CD14-positive monocyte (primary cell): ENCODE measurements at regions not wholly inside any gene's neighbourhood (a gene's known extent, or its start where the extent isn't known, plus 50 kb on each side); places are given as distances from the start of the nearest gene placed in this dataset.

Experiments
- DNase-seq, 3 donors: peaks; one replicate each; pipeline ENCODE4 v3.0.0-alpha.2; 2011 to 2022
- H2AFZ ChIP-seq: 2 replicates; pipeline ENCODE4 v1.6.0; 2012; ENCODE audit warnings: mild to moderate bottlenecking, low read depth, low read length, inconsistent platforms; ENCODE audit not compliant: insufficient read depth, poor library complexity, severe bottlenecking
- H3K27ac ChIP-seq, 2 donors: 1 replicate in 1 of 2; 2 replicates in 1 of 2; pipeline ENCODE4 v1.5.1; 2012 to 2013; ENCODE audit warnings: low read length in 2 of 2, control low read depth in 1 of 2, inconsistent platforms in 1 of 2, low read depth in 1 of 2, mild to moderate bottlenecking in 1 of 2
- H3K27me3 ChIP-seq, 2 donors: one replicate each; pipeline versions ENCODE4 v1.6.0 to v1.6.1; 2011 to 2013; ENCODE audit warnings: low read length in 2 of 2; ENCODE audit not compliant: control insufficient read depth in 2 of 2, insufficient read depth in 2 of 2
- H3K36me3 ChIP-seq, 2 donors: replicated peaks in 1 of 2; 1 replicate in 1 of 2; 2 replicates in 1 of 2; pipeline versions ENCODE4 v1.5.1 to v1.6.1; 2012 to 2013; ENCODE audit warnings: low read length in 2 of 2, control low read depth in 1 of 2, inconsistent platforms in 1 of 2, mild to moderate bottlenecking in 1 of 2; ENCODE audit not compliant: insufficient read depth in 2 of 2, control insufficient read depth in 1 of 2
- H3K4me1 ChIP-seq, 2 donors: 1 replicate in 1 of 2; 2 replicates in 1 of 2; pipeline versions ENCODE4 v1.5.1 to v1.6.1; 2012 to 2013; ENCODE audit warnings: low read length in 2 of 2, control low read depth in 1 of 2, inconsistent platforms in 1 of 2, mild to moderate bottlenecking in 1 of 2, moderate library complexity in 1 of 2; ENCODE audit not compliant: insufficient read depth in 2 of 2, control insufficient read depth in 1 of 2
- H3K4me2 ChIP-seq: replicated peaks from 2 replicates; pipeline ENCODE3; 2012; ENCODE audit warnings: low read length, moderate library complexity, mild to moderate bottlenecking; ENCODE audit not compliant: poor library complexity, severe bottlenecking; ENCODE audit errors: extremely low read depth
- H3K4me3 ChIP-seq, 3 experiments: fragments of 200-600 bp in 1 of 3; sonication (generic) in 1 of 3; replicated peaks in 1 of 3; 1 replicate in 2 of 3; 2 replicates in 1 of 3; pipeline ENCODE4 v1.5.1; 2011 to 2013; ENCODE audit warnings: low read length in 3 of 3, mild to moderate bottlenecking in 3 of 3, control low read depth in 2 of 3, low read depth in 2 of 3, inconsistent platforms in 1 of 3, moderate library complexity in 1 of 3
- H3K79me2 ChIP-seq: 2 replicates; pipeline ENCODE4 v1.6.0; 2012; ENCODE audit warnings: mild to moderate bottlenecking, control low read depth, inconsistent platforms, low read length, moderate library complexity; ENCODE audit not compliant: insufficient read depth
- H3K9ac ChIP-seq: 2 replicates; pipeline ENCODE4 v1.6.0; 2017; ENCODE audit warnings: low read length, mild to moderate bottlenecking; ENCODE audit not compliant: insufficient read depth, poor library complexity, severe bottlenecking
- H3K9me3 ChIP-seq, 2 donors: replicated peaks in 1 of 2; 1 replicate in 1 of 2; 2 replicates in 1 of 2; pipeline versions ENCODE4 v1.5.1 to v1.6.1; 2012 to 2013; ENCODE audit warnings: low read length in 2 of 2, control low read depth in 1 of 2; ENCODE audit not compliant: control insufficient read depth in 1 of 2, insufficient read depth in 1 of 2
- H4K20me1 ChIP-seq: 2 replicates; pipeline ENCODE4 v1.6.0; 2012; ENCODE audit warnings: mild to moderate bottlenecking, low read length, control low read depth, moderate library complexity; ENCODE audit not compliant: insufficient read depth
- H3K27ac Mint-ChIP-seq, 7 donors: one replicate each; pipeline ENCODE4 v1.8.0; 2020; ENCODE audit warnings: mild to moderate bottlenecking in 7 of 7, mixed read lengths in 7 of 7, moderate library complexity in 6 of 7, inconsistent platforms in 2 of 7
- H3K27me3 Mint-ChIP-seq, 3 donors: one replicate each; pipeline ENCODE4 v1.8.0; 2021 to 2022; ENCODE audit warnings: low read depth in 3 of 3, mild to moderate bottlenecking in 3 of 3, mixed read lengths in 3 of 3, moderate library complexity in 3 of 3, inconsistent platforms in 1 of 3
- H3K36me3 Mint-ChIP-seq, 2 donors: one replicate each; pipeline ENCODE4 v1.8.0; 2020; ENCODE audit warnings: mixed read lengths in 2 of 2, inconsistent platforms in 1 of 2, mild to moderate bottlenecking in 1 of 2
- H3K4me1 Mint-ChIP-seq: one replicate; pipeline ENCODE4 v1.8.0; 2020; ENCODE audit warnings: mild to moderate bottlenecking, mixed read lengths
- H3K4me3 Mint-ChIP-seq, 2 donors: one replicate each; pipeline ENCODE4 v1.8.0; 2020; ENCODE audit warnings: mild to moderate bottlenecking in 2 of 2, mixed read lengths in 2 of 2, moderate library complexity in 1 of 2
- H3K9me3 Mint-ChIP-seq, 7 donors: one replicate each; pipeline ENCODE4 v1.8.0; 2020 to 2022; ENCODE audit warnings: mixed read lengths in 7 of 7, mild to moderate bottlenecking in 6 of 7, moderate library complexity in 6 of 7, inconsistent platforms in 2 of 7
- WGBS: methylation state at CpG from one replicate; pipeline ENCODE4 v1.1.5; 2013; ENCODE audit warnings: missing lambda C conversion rate; ENCODE audit not compliant: insufficient coverage; 5-methylcytosine and 5-hydroxymethylcytosine counted together
- intact Hi-C, 2 donors: fragments of 100-400 bp; cut with micrococcal nuclease; formaldehyde crosslinking; loops; one replicate each; pipeline versions ENCODE4 v1.15.0 to v1.15.1; 2023
- TF ChIP-seq, protein P1 (sequence below): fragments of 200-600 bp; IDR thresholded peaks from one replicate; pipeline ENCODE4 v1.8.0; 2022; ENCODE audit warnings: antibody characterized with exemption, mild to moderate bottlenecking

- Histone ChIP-seq H3K4me3 (no peak overlapping the region), H3K4me2 (no peak overlapping the region), H3K79me2 (no peaks in the 10 kb centered on the region), H3K27ac (no peak overlapping the region), H3K27me3 (no peaks in the 10 kb centered on the region), H2AFZ (no peak overlapping the region), H3K4me1 (no peaks in the 10 kb centered on the region), H3K9me3 (no peaks in the 10 kb centered on the region), H3K9ac (no peak overlapping the region), H4K20me1 (no peaks in the 10 kb centered on the region), H3K36me3 (no peaks in the 10 kb centered on the region)
- Mint-ChIP-seq H3K9me3 (peaks cover 0 to 2% (median 0%) of the 10 kb centered on the region in 7 donors), H3K4me3 (no peak overlapping the region), H3K4me1 (no peaks in the 10 kb centered on the region), H3K36me3 (no peaks in the 10 kb centered on the region), H3K27me3 (peaks cover 0 to 6% (median 2%) of the 10 kb centered on the region in 3 donors), H3K27ac (no peak overlapping the region)
- intact Hi-C loops, result no loop called here
- TF ChIP-seq, protein P1, sequence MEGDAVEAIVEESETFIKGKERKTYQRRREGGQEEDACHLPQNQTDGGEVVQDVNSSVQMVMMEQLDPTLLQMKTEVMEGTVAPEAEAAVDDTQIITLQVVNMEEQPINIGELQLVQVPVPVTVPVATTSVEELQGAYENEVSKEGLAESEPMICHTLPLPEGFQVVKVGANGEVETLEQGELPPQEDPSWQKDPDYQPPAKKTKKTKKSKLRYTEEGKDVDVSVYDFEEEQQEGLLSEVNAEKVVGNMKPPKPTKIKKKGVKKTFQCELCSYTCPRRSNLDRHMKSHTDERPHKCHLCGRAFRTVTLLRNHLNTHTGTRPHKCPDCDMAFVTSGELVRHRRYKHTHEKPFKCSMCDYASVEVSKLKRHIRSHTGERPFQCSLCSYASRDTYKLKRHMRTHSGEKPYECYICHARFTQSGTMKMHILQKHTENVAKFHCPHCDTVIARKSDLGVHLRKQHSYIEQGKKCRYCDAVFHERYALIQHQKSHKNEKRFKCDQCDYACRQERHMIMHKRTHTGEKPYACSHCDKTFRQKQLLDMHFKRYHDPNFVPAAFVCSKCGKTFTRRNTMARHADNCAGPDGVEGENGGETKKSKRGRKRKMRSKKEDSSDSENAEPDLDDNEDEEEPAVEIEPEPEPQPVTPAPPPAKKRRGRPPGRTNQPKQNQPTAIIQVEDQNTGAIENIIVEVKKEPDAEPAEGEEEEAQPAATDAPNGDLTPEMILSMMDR, result no peak
- DNase-seq, result no peak
- no CpG with 5 or more reads among the region's 2 CpGs for WGBS
These were observed 80.2 kb upstream of the MAMLD1 start for GRCh38 chrX:150282953-150283352.

DNA sequence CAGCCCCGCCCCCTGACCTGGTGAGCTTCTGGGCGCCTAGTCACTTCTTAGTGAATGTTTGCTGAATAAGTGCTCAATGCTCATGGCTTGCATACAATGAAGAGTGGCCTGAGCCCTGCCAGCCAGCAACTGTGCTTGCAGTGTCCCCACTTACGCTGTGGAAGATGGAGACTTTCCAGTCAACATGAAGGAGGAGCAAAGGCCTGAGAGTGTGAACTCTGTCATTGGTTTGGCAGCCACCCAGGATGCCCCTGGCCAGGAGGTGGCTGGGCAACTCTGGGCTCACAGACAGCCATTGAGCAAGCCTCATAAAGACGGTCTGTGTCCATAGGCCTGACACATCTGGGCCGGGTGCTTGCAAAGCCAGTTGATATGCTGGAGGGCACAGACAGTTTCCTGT, 72.1 kb upstream of the MAMLD1 start:
- no peaks in the 10 kb centered on the region for H3K36me3 ChIP-seq
- no peak overlapping the region for H3K4me3 Mint-ChIP-seq
- no peak overlapping the region for H2AFZ ChIP-seq
- no peaks in the 10 kb centered on the region for H3K4me1 Mint-ChIP-seq
- no peak overlapping the region for H3K27ac Mint-ChIP-seq
- intact Hi-C loops, result no loop called here
- peaks cover 0 to 7% (median 0%) of the 10 kb centered on the region in 3 donors for H3K27me3 Mint-ChIP-seq
- H4K20me1 ChIP-seq, result no peaks in the 10 kb centered on the region
- 100% methylated on average over 1 of the region's 5 CpGs for WGBS
- H3K27ac ChIP-seq, result no peak overlapping the region
- H3K4me2 ChIP-seq, result no peak overlapping the region
- TF ChIP-seq, protein P1, result no peak
- no peaks in the 10 kb centered on the region for H3K79me2 ChIP-seq
- H3K9me3 ChIP-seq, result no peaks in the 10 kb centered on the region
- peaks cover 0 to 7% (median 0%) of the 10 kb centered on the region in 7 donors for H3K9me3 Mint-ChIP-seq
- no peak overlapping the region for H3K4me3 ChIP-seq
- no peaks in the 10 kb centered on the region for H3K36me3 Mint-ChIP-seq
- H3K4me1 ChIP-seq, result no peaks in the 10 kb centered on the region
- H3K27me3 ChIP-seq, result no peaks in the 10 kb centered on the region
- no peak overlapping the region for H3K9ac ChIP-seq
- DNase-seq, result no peak
